ENCODE measurements at regions not wholly inside any gene's neighbourhood (a gene's known extent, or its start where the extent isn't known, plus 50 kb on each side); places are given as distances from the start of the nearest gene placed in this dataset.
A peak's percentile ranks its signal among the peaks of the same experiment; 100 is the strongest.
"Not testable (repeated sequence)": the region's sequence is repeated elsewhere in the genome, so short reads cannot be mapped to it uniquely, and the experiment has no call there.

GRCh38 chr15:67945131-67945530, 105.3 kb upstream of the RNU6-1 start:
- TF ChIP-seq ZNF274 (IDR thresholded peaks at IDR 0.05; ENCODE audit: low read depth, low read length): no peak
- H3K4me3 ChIP-seq (ENCODE audit: low read length): no peak overlapping the region

GRCh38 chr15:67945951-67946700, 106.3 kb upstream of the RNU6-1 start:
- TF ChIP-seq ZNF274 (IDR thresholded peaks at IDR 0.05; ENCODE audit: low read depth, low read length): no peak
- peak overlapping the region; percentile 33; the same call in 1 of the 2 replicates for H3K4me3 ChIP-seq (ENCODE audit: low read length)

- peak overlapping the region; percentile 33; the same call in 1 of the 2 replicates for H3K4me3 ChIP-seq (ENCODE audit: low read length)
- no peak for TF ChIP-seq ZNF274 (IDR thresholded peaks at IDR 0.05; ENCODE audit: low read depth, low read length)
Observed at GRCh38 chr15:67946701-67947100, 106.9 kb upstream of the RNU6-1 start.

GRCh38 chr15:67947254-67948039, 106.7 kb upstream of the PIAS1 start:
- TF ChIP-seq ZNF274 (IDR thresholded peaks at IDR 0.05; ENCODE audit: low read depth, low read length): no peak
- H3K4me3 ChIP-seq (ENCODE audit: low read length): no peak overlapping the region

- no peak overlapping the region for H3K4me3 ChIP-seq (ENCODE audit: low read length)
- no peak for TF ChIP-seq ZNF274 (IDR thresholded peaks at IDR 0.05; ENCODE audit: low read depth, low read length)
Observed at GRCh38 chr15:67948215-67948614, 105.9 kb upstream of the PIAS1 start.

GRCh38 chr15:67951187-67951586, 102.9 kb upstream of the PIAS1 start:
- H3K4me3 ChIP-seq (ENCODE audit: low read length): not testable (repeated sequence)

- H3K4me3 ChIP-seq (ENCODE audit: low read length): no peak overlapping the region
- no peak for TF ChIP-seq ZNF274 (IDR thresholded peaks at IDR 0.05; ENCODE audit: low read depth, low read length)
Observed at GRCh38 chr15:67953299-67953698, 100.8 kb upstream of the PIAS1 start.

GRCh38 chr15:67955252-67955651, 98.9 kb upstream of the PIAS1 start:
- TF ChIP-seq ZNF274 (IDR thresholded peaks at IDR 0.05; ENCODE audit: low read depth, low read length): no peak
- H3K4me3 ChIP-seq (ENCODE audit: low read length): no peak overlapping the region

GRCh38 chr15:67957435-67958132, 96.5 kb upstream of the PIAS1 start:
- no peak overlapping the region for H3K4me3 ChIP-seq (ENCODE audit: low read length)
- no peak for TF ChIP-seq ZNF274 (IDR thresholded peaks at IDR 0.05; ENCODE audit: low read depth, low read length)

GRCh38 chr15:67967871-67968431, 86.2 kb upstream of the PIAS1 start:
- no peak for TF ChIP-seq ZNF274 (IDR thresholded peaks at IDR 0.05; ENCODE audit: low read depth, low read length)
- peak overlapping the region; percentile 22; the same call in 1 of the 2 replicates for H3K4me3 ChIP-seq (ENCODE audit: low read length)

GRCh38 chr15:67968564-67968963, 85.6 kb upstream of the PIAS1 start:
- H3K4me3 ChIP-seq (ENCODE audit: low read length): peak overlapping the region; percentile 22; the same call in 1 of the 2 replicates
- no peak for TF ChIP-seq ZNF274 (IDR thresholded peaks at IDR 0.05; ENCODE audit: low read depth, low read length)

GRCh38 chr15:67968966-67969365, 85.1 kb upstream of the PIAS1 start:
- no peak for TF ChIP-seq ZNF274 (IDR thresholded peaks at IDR 0.05; ENCODE audit: low read depth, low read length)
- peak overlapping the region; percentile 4; the same call in 1 of the 2 replicates for H3K4me3 ChIP-seq (ENCODE audit: low read length)

GRCh38 chr15:67969892-67970291, 84.2 kb upstream of the PIAS1 start:
- TF ChIP-seq ZNF274 (IDR thresholded peaks at IDR 0.05; ENCODE audit: low read depth, low read length): no peak
- H3K4me3 ChIP-seq (ENCODE audit: low read length): no peak overlapping the region

- TF ChIP-seq ZNF274 (IDR thresholded peaks at IDR 0.05; ENCODE audit: low read depth, low read length): no peak
- no peak overlapping the region for H3K4me3 ChIP-seq (ENCODE audit: low read length)
Observed at GRCh38 chr15:67972377-67972776, 81.7 kb upstream of the PIAS1 start.

Data from GM08714 (cell line).